ENCODE measurements at regions not wholly inside any gene's neighbourhood (a gene's known extent, or its start where the extent isn't known, plus 50 kb on each side); places are given as distances from the start of the nearest gene placed in this dataset.

DNA sequence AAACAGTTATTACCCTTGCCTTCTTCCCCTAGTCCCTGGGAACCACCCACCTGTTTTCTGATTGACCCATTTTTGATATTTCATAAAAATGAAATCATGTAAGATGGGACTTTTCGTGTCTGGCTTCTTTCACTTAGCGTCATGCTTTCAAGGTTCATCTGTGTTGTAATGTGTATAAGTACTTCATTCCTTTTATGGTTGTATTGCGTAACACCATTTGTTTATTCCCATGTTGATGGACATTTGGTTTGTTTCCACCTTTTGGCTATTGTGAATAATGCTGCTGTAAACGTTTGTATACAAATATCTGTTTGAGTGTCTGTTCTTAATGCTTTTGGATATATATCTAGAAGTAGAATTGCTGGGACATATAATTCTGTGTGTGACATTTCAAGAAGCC, 650.1 kb upstream of the COX7C start:
- H3K27me3 ChIP-seq (ENCODE audit: control insufficient read depth in 1 of 2, insufficient read depth in 2 of 2, low read length in 2 of 2) = no peaks in the 10 kb centered on the region
- no peak overlapping the region for H3K4me3 ChIP-seq (replicated peaks in 1 of 3; ENCODE audit: insufficient read depth in 1 of 3, low read depth in 2 of 3, low read length in 3 of 3)
- ATAC-seq (no peak), FAIRE-seq (no peak), DNase-seq (ENCODE audit: low spot score) (no peak)
- no peak overlapping the region for H3K27ac ChIP-seq (ENCODE audit: extremely low read length, insufficient read depth, low read length)
- CTCF ChIA-PET (ENCODE audit: low intra/inter-chr PET ratio, low total read pairs) = no interaction called here
- TF ChIP-seq ZMYM2 (CRISPR knock-in tag; IDR thresholded peaks at IDR 0.05) (no peak), SRF (IDR thresholded peaks at IDR 0.05; ENCODE audit: low read depth, low read length) (peak; percentile 49; the same call in 1 of the 2 replicates), NAIF1 (CRISPR knock-in tag; IDR thresholded peaks at IDR 0.05; ENCODE audit: borderline replicate concordance) (no peak), CEBPB (IDR thresholded peaks at IDR 0.05; ENCODE audit: borderline replicate concordance, low read depth, low read length) (peak; percentile 85), ZFP1 (CRISPR knock-in tag; IDR thresholded peaks at IDR 0.05) (no peak), ZNF597 (CRISPR knock-in tag; IDR thresholded peaks at IDR 0.05) (no peak)
- in situ Hi-C loops (cut with HindIII; ENCODE audit: extremely low pct_ligation_motif_present, low pct_unique_long_range_greater_than_20kb) = no loop called here
- POLR2A ChIA-PET = no interaction called here
- BruUV-seq (replicated peaks) = no TSS peak
- H3K4me2 ChIP-seq (ENCODE audit: low read depth, low read length) = no peak overlapping the region
- no peaks in the 10 kb centered on the region for H3K4me1 ChIP-seq (ENCODE audit: insufficient read depth, low read length)
- H3K79me2 ChIP-seq (ENCODE audit: insufficient read depth, low read length) = no peaks in the 10 kb centered on the region
- intact Hi-C loops (cut with micrococcal nuclease; ENCODE audit: unreplicated experiment) = no loop called here
- H3K9me3 ChIP-seq (ENCODE audit: low read length) = no peaks in the 10 kb centered on the region; the same call in 1 of the 2 replicates
- no peaks in the 10 kb centered on the region for H3K36me3 ChIP-seq (replicated peaks in 1 of 2; ENCODE audit: control insufficient read depth in 1 of 2, insufficient read depth in 2 of 2, low read length in 2 of 2)
- H2AFZ ChIP-seq (ENCODE audit: low read length) = no peak overlapping the region
- 5% methylated on average over 4 of the region's 4 CpGs for WGBS (ENCODE audit: low lambda C conversion rate)
- H3K9ac ChIP-seq (ENCODE audit: insufficient read depth, low read depth, low read length) = no peak overlapping the region
- no peaks in the 10 kb centered on the region for H4K20me1 ChIP-seq (ENCODE audit: insufficient read depth, low read length)

- H2AFZ ChIP-seq (ENCODE audit: low read length) = no peak overlapping the region
- WGBS (ENCODE audit: low lambda C conversion rate) = 2% methylated on average over 4 of the region's 4 CpGs
- no peaks in the 10 kb centered on the region for H3K4me1 ChIP-seq (ENCODE audit: insufficient read depth, low read length)
- ATAC-seq (no peak), DNase-seq (ENCODE audit: low spot score) (no peak), FAIRE-seq (no peak)
- no peak overlapping the region for H3K9ac ChIP-seq (ENCODE audit: insufficient read depth, low read depth, low read length)
- H3K27ac ChIP-seq (ENCODE audit: extremely low read length, insufficient read depth, low read length) = no peak overlapping the region
- H4K20me1 ChIP-seq (ENCODE audit: insufficient read depth, low read length) = no peaks in the 10 kb centered on the region
- ChIA-PET POLR2A (no interaction called here), CTCF (ENCODE audit: low intra/inter-chr PET ratio, low total read pairs) (no interaction called here)
- no peak overlapping the region for H3K4me3 ChIP-seq (replicated peaks in 1 of 3; ENCODE audit: insufficient read depth in 1 of 3, low read depth in 2 of 3, low read length in 3 of 3)
- H3K4me2 ChIP-seq (ENCODE audit: low read depth, low read length) = no peak overlapping the region
- no TSS peak for BruUV-seq (replicated peaks)
- H3K79me2 ChIP-seq (ENCODE audit: insufficient read depth, low read length) = no peaks in the 10 kb centered on the region
- no peaks in the 10 kb centered on the region; the same call in 1 of the 2 replicates for H3K9me3 ChIP-seq (ENCODE audit: low read length)
- in situ Hi-C loops (cut with HindIII; ENCODE audit: extremely low pct_ligation_motif_present, low pct_unique_long_range_greater_than_20kb) = no loop called here
- H3K27me3 ChIP-seq (ENCODE audit: control insufficient read depth in 1 of 2, insufficient read depth in 2 of 2, low read length in 2 of 2) = no peaks in the 10 kb centered on the region
- H3K36me3 ChIP-seq (replicated peaks in 1 of 2; ENCODE audit: control insufficient read depth in 1 of 2, insufficient read depth in 2 of 2, low read length in 2 of 2) = no peaks in the 10 kb centered on the region
- intact Hi-C loops (cut with micrococcal nuclease; ENCODE audit: unreplicated experiment) = no loop called here
- TF ChIP-seq ZNF3 (CRISPR knock-in tag; IDR thresholded peaks at IDR 0.05) = no peak
- TF ChIP-seq, protein P1, sequence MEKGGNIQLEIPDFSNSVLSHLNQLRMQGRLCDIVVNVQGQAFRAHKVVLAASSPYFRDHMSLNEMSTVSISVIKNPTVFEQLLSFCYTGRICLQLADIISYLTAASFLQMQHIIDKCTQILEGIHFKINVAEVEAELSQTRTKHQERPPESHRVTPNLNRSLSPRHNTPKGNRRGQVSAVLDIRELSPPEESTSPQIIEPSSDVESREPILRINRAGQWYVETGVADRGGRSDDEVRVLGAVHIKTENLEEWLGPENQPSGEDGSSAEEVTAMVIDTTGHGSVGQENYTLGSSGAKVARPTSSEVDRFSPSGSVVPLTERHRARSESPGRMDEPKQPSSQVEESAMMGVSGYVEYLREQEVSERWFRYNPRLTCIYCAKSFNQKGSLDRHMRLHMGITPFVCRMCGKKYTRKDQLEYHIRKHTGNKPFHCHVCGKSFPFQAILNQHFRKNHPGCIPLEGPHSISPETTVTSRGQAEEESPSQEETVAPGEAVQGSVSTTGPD (CRISPR knock-in tag; IDR thresholded peaks at IDR 0.05) = no peak
- peak; percentile 45; the same call in 1 of the 2 replicates for TF ChIP-seq CEBPB (IDR thresholded peaks at IDR 0.05; ENCODE audit: borderline replicate concordance, low read depth, low read length)
Measured at GRCh38 chr5:85972539-85972938, 645.2 kb upstream of the COX7C start.

All from HepG2 (cell line).